Hematopoietic multipotent progenitor cell treated with erythropoietin and hydrocortisone succinate and interleukin-3 and kit ligand, for 4 days (in vitro differentiated cells): ENCODE measurements at regions not wholly inside any gene's neighbourhood (a gene's known extent, or its start where the extent isn't known, plus 50 kb on each side); places are given as distances from the start of the nearest gene placed in this dataset.
A peak's percentile ranks its signal among the peaks of the same experiment; 100 is the strongest.
"Not testable (repeated sequence)": the region's sequence is repeated elsewhere in the genome, so short reads cannot be mapped to it uniquely, and the experiment has no call there.

ENCODE experiments used
- DNase-seq: peaks from one replicate; pipeline ENCODE4 v3.0.0-alpha.2; 2015

DNA sequence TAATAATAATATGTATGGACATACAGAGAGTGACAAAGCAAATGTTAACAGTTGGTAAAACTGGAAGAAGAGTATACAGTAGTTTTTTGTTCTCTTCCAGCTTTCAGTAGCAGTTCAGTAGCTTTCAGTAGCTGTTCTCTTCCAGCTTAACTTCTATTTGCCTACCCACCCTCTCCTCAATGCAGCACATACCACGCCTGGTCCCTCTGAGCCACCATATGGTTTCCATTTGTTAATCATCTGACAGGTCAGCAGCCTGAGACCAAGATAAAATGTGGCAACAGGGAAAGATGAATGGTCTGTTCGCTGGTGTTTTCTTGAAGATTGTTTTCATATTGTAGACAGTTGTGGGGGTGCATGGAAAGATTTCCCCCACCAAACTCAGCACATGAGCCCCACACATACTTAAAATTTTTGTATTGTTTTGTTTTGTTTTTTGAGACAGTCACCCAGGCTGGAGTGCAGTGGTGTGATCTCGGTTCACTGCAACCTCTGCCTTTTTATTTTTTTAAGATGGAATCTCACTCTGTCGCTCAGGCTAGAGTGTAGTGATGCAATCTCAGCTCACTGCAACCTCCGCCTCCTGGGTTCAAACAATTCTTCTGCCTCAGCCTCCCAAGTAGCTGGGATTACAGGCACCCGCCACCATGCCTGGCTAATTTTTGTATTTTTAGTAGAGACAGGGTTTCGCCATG, 56.8 kb downstream of the ATP6V0E2 start:
- peak; percentile 8 for DNase-seq

DNA sequence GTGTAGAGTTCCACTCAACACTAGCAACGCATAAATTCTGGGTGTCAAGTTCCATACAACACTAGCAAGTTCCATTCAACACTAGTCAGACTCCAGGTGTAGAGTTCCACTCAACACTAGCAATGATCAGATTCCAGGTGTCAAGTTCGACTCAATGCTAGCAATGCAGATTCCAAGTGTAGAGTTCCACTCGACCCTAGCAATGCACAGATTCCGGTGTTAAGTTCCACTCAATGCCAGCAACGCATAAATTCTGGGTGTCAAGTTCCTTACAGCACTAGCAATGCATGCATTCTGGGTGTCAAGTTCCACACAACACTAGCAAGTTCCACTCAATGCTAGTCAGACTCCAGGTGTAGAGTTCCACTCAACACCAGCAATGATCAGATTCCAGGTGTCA, 60.0 kb downstream of the ATP6V0E2 start:
- not testable (repeated sequence) for DNase-seq

DNA sequence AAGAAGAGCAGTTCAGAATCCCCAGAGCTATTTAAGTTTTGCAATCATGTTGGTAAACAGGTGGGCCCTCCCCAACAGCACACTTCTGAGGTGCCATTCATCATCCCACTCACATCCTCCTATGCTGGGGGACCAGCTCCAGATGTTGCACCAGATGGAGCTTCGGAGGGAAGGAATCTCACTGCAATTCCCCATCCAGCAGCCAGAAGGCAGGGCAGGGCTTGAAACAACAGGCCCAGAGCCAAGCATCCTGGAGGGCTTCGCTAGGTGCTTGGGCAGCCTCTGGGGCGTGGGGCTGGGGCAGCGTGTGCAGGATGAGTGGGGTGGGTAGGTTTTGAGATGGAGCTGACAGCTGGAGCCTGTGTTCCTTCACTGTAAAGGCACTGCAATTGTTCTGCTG, 73.6 kb downstream of the ATP6V0E2 start:
- DNase-seq = not testable (repeated sequence)

DNA sequence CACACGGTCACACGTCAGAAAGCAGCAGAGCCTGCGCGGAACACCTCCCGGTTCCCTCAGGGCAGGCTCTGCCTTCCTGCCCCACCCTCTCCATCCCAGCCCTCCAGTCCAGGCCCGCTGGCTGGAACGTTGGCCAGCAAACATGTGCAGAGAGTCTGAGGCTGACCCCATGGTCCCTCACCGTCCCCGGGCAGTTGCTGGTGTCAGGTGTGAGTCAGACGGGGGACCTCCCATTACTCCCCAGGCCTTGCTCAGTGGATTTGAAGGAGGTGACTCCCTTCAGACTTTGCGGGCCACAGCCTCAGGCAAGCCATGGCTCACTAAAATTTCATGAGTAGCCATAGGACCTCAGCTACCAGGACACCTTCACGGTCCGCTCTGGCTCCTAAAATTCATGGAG, 74.7 kb downstream of the ATP6V0E2 start:
- not testable (repeated sequence) for DNase-seq

DNA sequence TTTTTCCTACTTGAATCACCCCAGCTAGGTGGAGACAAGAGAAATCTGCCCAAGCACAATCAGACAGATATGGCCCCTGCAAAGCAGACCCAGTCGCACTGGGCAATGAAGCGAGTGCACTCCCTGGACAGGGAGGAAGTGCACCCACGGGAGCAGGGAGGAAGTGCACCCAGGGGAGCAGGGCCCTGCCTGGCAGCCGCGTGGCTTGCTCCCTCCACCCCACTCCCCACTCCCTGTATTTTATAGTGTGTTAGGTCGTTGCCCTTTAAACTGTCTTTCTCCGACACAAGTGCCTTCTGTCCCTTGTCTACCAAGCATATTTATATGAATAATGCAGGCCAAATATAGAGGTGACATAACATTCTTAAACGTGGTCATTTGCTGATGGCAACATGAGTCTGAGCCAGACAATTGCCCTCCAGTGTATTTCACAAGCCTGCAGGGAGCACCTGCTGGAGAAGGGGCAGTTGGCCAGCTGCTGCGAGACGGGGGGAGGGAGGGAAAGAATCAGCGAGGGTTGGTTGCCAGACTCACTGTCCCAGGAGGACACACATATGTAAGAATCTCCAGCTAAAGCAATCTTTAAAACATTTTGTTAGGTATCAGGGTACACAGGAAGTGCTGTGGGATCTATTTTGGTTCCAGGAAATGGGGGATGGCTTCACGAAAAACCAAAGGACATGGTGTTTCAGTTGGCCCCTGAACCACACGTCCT, 76.3 kb downstream of the ATP6V0E2 start:
- peak; percentile 31 for DNase-seq

DNA sequence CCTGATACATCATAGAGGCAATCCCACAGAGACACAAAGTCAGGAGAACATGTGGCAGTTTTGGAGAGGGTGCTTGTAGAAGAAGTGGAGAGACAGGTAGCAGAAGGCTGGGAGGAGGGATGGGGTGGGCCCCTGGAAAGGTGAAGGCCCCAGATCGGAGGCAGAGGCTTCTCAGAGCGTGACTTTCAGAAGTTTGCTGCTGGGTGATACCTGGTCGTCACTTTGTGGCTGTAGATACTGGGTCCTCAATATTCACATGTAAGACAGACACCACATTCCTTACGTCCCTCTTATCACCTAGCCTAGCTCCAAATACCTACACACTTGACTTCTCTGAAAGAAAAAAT, 76.8 kb downstream of the ATP6V0E2 start:
- not testable (repeated sequence) for DNase-seq

DNA sequence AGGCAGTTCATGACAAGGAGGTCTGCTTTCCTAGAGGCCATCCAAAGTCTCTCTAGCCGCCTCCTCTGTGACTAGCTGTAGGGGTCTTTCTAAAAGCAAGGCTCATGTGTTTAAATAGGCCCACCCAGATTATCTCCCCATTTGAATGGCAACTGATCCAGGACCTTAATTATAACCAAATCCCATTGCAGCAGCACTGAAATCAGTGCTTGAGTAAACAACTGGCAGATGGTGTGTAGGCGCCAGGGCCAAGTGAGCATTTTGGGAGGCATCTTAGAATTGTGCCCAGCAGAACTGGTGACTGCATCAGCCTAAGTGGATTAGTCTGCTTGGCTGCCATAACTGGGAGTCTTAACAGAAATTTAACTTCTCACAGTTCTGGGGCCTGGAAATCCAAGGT, 77.8 kb downstream of the ATP6V0E2 start:
- not testable (repeated sequence) for DNase-seq

DNA sequence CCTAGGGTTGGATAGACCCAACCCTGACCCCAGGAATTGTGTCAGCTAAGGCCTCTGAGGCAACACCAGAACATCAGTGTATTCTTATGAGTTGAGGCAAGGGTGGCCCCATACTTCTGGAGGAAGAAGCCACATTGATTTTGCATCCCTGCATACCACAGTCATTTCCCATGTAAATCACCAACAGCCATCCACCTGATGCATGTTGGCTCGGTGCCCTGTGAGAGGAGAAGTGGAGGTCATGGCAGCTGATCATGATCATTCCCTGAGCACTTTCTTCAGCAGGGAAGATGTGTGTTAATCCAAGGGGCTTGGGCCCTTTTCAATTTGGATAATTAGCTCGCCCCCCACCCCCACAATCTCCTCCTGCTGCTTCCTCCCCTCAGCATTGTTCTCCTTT, 85.1 kb downstream of the ATP6V0E2 start:
- not testable (repeated sequence) for DNase-seq

DNA sequence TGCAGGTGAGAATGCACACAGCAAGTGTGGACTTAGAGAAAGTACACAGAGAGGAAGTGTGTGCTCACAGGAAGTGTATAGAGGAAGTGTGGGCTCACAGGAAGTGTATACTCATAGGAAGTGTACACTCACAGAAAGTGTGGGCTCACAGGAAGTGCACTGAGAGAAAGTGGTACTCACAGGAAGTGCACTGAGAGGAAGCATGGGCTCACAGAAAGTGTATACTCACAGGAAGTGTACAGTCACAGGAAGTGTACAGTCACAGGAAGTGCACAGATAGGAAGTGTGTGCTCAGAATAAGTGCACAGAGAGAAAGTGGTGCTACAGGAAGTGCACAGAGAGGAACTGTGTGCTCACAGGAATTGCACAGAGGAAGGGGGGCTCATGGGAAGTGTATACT, 87.1 kb downstream of the ATP6V0E2 start:
- DNase-seq = peak; percentile 13

DNA sequence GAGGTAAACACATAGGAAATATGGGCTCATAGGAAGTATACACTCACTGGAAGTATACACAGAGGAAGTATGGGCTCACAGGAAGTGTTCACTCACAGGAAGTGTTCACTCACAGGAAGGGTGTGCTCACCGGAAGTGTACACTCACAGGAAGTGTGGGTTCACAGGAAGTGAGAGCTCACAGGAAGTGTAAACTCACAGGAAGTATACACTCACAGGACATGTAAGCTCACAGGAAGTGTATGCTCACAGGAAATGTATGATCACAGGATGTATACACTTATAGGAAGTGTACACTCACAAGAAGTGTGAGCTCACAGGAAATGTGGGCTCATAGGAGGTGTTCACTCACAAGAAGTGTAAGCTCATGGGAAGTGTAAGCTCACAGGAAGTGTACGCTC, 88.1 kb downstream of the ATP6V0E2 start:
- not testable (repeated sequence) for DNase-seq

DNA sequence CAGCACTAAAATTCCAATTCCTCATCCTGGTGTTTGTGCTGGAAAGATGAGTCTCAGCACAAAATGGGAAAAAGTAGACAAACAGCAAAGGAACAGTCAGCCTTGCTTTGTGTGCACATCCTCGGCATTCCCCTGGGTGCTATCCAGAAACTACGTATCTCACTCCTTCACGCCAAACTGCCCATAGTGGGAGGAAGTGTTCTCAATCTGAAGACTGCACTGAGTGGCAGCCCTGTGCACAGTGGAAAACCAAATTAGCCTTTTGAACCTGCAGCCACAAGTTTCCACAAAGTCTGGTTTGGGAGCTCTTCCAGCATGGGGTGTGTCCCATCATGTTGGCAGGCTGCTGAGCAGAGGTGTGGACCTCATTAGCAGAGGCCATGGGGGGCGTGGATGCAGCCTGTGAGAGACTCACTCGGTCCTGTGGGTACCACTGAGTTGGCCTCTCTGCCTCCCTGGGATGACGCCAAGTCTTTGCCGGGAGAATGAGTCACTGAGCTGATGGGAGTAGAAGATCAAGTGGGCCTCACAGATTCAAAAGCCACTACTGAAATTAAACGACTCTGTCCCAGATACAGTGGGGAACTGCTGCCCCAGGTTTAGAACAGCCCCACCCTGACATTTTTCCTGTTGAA, 89.0 kb downstream of the ATP6V0E2 start:
- DNase-seq = not testable (repeated sequence)

DNA sequence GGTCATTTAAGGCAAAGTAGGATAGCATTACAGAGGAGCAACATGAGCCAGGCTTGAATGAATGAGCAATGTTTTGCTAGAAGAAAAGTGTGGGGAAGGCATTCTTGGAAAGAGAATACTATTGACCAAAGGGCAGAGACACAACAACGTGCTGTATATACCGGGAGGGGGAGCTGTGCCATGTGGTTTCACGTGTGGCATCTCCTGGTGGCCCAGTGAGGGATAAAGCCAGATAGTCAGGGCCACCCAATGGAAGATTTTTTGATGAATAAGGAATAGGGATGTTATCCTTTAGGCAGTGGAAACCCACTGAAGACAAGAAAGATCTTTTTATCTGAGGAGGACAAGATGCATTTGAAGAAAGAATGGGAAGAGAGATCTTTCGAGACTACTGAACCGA, 90.2 kb downstream of the ATP6V0E2 start:
- not testable (repeated sequence) for DNase-seq

DNA sequence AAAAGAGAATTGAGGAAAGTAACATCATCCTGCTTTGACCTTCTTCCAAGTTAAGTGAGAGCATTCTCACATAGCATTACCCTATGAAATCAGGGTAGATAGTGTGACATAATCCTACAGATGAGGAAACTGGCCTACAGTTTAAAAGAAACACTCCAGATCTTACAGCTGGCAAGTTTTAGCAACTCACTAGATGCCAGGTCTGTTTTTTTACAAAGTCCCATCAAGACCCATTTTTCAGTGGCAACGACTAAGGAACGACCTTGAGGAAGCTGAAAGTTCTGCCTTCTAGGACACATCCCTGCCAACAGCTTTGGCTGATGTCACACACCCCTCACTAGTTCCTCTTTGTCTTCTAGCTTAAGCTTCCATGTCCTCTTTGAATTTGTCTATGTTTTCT, 92.7 kb downstream of the ATP6V0E2 start:
- not testable (repeated sequence) for DNase-seq

DNA sequence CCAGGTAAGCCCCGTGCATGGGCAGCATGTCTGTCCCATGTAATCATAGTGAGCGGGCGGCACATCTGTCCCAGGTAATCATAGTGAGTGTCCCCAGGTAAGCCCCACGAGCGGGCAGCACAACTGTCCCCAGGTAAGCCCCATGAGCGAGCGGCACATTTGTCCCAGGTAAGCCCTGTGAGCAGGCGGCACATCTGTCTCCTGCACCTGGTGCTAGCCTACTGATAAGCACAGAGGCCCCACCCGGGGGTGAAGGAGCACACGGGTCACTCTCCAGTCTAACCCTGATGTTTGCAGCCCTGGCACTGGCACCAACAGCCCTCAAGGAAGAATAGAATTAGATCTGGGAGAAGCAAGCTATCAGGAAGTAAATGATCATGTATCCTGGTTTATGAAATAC, 99.2 kb downstream of the ATP6V0E2 start:
- DNase-seq = not testable (repeated sequence)

DNA sequence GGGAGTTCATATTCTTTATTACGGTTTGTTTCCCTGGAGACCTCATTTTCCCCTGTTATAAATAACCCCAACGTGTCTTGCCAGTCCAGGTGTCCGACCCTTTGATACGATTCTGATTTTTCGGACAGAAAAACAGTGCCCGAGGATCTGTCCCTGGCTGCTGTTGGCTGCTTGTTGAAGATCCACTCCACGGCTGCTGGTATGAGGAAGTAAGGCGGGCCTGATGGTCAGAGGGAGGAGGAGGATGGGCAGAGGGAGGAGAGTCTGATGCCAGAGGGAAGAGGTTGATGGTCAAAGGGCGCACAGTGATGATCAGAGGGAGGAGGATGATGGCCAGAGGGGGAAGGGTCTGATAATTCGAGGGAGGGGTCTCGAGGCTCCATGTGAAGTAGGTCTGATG, 99.9 kb downstream of the ATP6V0E2 start:
- not testable (repeated sequence) for DNase-seq

DNA sequence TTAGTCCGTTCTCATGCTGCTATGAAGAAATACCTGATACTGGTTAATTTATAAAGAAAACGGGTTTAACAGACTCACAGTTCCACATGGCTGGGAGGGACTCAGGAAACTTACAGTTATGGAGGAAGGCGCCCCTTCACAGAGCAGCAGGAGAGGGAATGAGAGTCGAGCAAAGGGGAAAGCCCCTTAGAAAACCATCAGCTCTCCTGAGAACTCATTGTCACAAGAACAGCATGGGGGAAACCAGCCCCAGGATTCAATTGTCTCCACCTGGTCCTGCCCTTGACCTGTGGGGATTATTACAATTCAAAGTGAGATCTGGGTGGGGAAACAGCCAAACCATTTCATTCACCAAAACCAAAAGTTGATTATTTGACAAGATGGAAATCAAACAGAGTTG, 101.8 kb downstream of the ATP6V0E2 start:
- DNase-seq = not testable (repeated sequence)

DNA sequence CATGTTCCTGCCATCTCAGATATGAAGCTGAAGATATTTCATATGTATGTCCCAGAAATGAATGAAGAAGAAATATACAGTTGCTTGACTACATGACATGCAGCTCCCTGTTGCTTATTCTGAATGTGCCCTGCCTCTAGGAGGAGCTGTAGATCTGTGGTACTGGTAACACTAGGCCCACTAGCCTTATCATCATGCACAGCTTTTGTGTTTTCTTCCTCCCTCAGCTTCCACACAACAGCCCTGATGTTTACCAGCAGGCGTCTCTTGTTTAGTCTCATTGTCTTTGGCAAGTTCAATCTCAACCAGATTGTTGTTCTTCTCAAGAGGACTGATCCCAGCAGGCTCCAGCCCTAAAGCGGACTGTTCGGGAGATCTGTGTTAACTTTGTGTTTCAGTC, 104.8 kb downstream of the ATP6V0E2 start:
- peak; percentile 14 for DNase-seq

DNA sequence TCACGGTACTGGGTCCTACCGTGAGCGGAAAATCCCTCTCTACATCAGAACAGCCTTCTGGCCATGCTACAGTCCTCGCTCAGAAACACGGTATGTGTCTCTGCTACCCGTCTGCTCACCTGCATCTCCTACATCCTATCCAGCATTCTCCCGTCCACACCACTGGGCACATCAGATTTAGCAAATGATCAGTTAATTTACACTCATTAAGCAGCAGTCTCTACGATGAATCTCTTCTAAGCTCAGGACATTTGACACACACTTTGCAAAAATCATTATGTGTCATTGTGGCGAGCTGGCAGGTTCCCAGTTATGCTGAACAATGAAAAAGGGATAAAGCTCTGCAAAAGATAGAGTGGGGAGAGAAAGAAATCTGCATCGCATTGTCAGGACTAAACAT, 105.2 kb downstream of the ATP6V0E2 start:
- not testable (repeated sequence) for DNase-seq

DNA sequence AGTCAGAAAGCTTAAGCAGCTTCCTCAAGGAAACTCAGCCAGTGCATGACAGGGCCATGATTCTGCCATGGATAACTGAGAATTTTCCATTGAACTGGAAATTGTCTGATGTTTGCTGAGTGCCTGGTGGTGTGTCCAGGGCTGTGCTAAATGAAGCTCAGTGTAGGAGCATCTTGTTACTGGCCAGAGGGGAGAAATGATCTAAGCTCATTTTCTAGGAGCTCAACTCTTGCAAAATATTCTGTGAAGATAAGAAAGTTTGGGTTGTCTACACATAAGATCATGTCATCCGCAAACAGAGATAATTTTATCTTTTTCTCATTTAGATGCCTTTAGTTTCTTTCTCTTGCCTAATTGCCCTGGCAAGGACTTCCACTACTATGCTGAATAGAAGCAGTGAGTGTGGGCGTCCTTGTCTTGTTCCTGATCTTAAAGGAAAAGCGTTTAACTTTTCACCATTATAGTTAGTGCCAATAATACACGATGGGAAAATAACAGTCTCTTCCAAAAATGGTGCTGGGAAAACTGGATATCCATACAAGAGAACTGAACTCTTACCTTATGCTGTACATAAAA, 108.9 kb downstream of the ATP6V0E2 start:
- DNase-seq = peak; percentile 26

DNA sequence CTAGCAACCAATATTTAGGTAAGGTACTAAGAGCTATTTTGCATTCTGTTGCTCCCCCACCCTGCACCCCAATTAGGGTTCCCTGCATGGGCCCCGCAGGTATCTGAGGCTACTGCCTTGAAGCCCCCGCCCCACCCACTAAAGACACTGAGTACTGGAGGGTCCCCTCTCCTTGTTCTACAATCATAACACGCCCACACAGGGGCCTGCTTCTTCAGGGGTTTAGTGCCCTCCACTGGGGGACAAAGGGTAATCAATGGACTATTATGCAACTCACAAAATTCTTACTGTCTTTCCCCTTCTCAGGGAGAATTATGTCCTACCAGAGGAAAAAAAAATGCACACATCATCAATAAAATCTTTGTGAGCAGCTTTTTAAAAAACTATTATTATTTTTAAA, 113.1 kb downstream of the ATP6V0E2 start:
- DNase-seq = not testable (repeated sequence)

DNA sequence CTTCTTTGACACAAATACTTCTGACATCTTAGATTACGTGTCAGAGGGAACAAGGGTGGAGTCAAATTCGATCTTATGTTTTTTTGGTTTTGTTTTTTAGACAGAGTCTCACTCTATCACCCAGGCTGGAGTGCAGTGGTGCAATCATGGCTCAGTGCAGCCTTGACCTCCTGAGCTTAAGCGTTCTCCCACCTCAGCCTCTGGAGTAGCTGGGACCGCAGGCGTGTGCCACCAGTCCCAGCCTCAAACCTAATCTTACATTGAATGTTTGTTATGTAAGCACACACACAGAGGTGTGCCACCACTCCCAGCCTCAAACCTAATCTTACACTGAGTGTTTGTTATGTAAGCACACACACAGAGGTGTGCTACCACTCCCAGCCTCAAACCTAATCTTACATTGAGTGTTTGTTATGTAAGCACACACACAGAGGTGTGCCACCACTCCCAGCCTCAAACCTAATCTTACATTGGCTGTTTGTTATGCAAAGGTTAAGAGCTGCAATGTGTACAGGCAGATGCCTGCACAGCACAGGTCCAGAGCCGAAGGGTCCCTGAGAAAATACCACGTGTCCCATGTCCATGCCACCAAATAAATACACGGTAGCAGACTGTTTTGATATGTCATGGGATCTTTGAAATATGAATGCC, 118.0 kb downstream of the ATP6V0E2 start:
- not testable (repeated sequence) for DNase-seq

DNA sequence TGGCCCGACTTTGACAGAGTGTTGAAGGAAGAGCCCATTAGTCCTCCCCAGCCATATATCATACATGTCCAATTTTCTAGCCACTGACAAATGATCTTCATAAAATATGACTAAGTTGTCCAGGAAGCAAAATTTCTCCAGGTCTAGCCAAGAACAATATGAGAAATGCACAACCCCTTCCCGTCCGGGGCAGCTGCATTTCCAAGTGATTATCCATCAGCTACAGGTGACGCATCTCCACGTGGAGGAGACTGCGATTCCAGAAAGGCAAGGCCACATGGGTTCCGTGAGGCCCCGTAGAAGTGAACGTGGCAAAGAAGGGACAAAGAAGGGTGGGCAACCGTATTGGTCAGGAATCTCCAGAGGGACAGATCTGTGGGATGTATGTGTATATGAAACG, 118.6 kb downstream of the ATP6V0E2 start:
- not testable (repeated sequence) for DNase-seq

DNA sequence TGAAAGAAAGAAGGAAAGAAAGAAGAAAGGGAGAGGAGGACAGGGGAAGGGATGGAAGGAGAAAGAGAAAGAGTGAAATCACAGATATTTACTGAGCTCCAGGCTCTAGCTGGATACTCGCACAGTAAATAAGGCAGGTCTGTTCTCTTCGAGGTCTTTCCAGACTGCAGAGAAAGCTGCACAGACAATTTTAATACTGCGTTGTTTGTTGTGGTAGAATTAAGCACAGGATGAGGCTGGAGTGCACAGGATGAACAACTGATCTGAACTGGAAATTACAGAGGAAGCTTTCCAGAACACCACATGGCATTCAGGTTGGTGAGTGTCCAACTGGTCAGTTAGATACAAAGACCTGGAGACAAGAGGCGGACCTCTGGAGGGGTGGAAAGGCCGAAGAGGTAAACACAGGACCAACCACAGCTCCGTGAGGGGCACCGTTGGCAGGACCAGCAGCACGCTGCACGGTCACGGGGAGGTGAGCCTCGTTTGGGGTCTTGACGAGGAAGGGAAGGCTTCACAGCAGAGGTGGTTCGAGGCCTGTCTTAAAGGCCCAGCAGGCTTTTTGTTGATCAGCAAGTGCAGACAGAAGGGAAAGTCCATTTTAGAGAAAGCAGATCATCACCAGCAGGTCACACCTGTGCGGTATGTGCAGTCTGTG, 121.7 kb downstream of the ATP6V0E2 start:
- not testable (repeated sequence) for DNase-seq
